HepG2 (cell line): ENCODE measurements at regions not wholly inside any gene's neighbourhood (a gene's known extent, or its start where the extent isn't known, plus 50 kb on each side); places are given as distances from the start of the nearest gene placed in this dataset.

Experiments
- AKAP8 ChIP-seq: sonication (generic); formaldehyde crosslinking; IDR thresholded peaks from 2 replicates; pipeline ENCODE4 v1.5.1; 2020; ENCODE audit warnings: mild to moderate bottlenecking, missing genetic modification reagents
- GABPA ChIP-seq, 2 experiments: IDR thresholded peaks; 2 replicates each; pipeline ENCODE4 v1.6.1; 2011 to 2016; ENCODE audit warnings: low read depth in 2 of 2, low read length in 1 of 2, missing biosample characterization in 1 of 2, missing genetic modification characterization in 1 of 2
- GATAD1 ChIP-seq: IDR thresholded peaks from 2 replicates; pipeline ENCODE4 v1.6.1; 2016; ENCODE audit warnings: missing genetic modification reagents, missing compliant biosample characterization
- HNF4A ChIP-seq: sonication (generic); formaldehyde crosslinking; IDR thresholded peaks from 2 replicates; pipeline ENCODE4 v1.4.0; 2020; ENCODE audit warnings: missing genetic modification reagents
- IRX3 ChIP-seq: sonication (generic); formaldehyde crosslinking; IDR thresholded peaks from 2 replicates; pipeline ENCODE4 v1.8.1; 2023; ENCODE audit warnings: mild to moderate bottlenecking, low read depth, missing genetic modification reagents, borderline replicate concordance
- RAD21 ChIP-seq: fragments of 450-650 bp; formaldehyde crosslinking; IDR thresholded peaks from 2 replicates; pipeline ENCODE4 v1.5.0; 2020; ENCODE audit warnings: mild to moderate bottlenecking
- RBM22 ChIP-seq: fragments of 200-400 bp; formaldehyde crosslinking; optimal IDR thresholded peaks from 2 replicates; pipeline ENCODE3; 2017; ENCODE audit warnings: mild to moderate bottlenecking, low read length, moderate library complexity
- SIX4 ChIP-seq: sonication (generic); formaldehyde crosslinking; IDR thresholded peaks from 2 replicates; pipeline ENCODE4 v1.4.0; 2020; ENCODE audit warnings: missing genetic modification reagents
- WIZ ChIP-seq: sonication (generic); formaldehyde crosslinking; IDR thresholded peaks from 2 replicates; pipeline ENCODE4 v1.5.1; 2020; ENCODE audit warnings: mild to moderate bottlenecking, missing genetic modification reagents
- ZNF225 ChIP-seq: sonication (generic); formaldehyde crosslinking; IDR thresholded peaks from 2 replicates; pipeline ENCODE4 v1.4.0; 2020; ENCODE audit warnings: mild to moderate bottlenecking, missing genetic modification reagents
- TF ChIP-seq, protein P1 (sequence below): sonication (generic); formaldehyde crosslinking; IDR thresholded peaks from 2 replicates; pipeline ENCODE4 v1.4.0; 2020; ENCODE audit warnings: missing genetic modification reagents
- TF ChIP-seq, protein P2 (sequence below): sonication (generic); formaldehyde crosslinking; IDR thresholded peaks from 2 replicates; pipeline ENCODE4 v1.5.1; 2020; ENCODE audit warnings: missing genetic modification reagents, mild to moderate bottlenecking, borderline replicate concordance
- TF ChIP-seq, protein P3 (sequence below): IDR thresholded peaks from 2 replicates; pipeline ENCODE4 v1.6.1; 2016; ENCODE audit warnings: missing compliant biosample characterization, missing genetic modification reagents, borderline replicate concordance
- TF ChIP-seq, protein P4 (sequence below): sonication (generic); formaldehyde crosslinking; IDR thresholded peaks from 2 replicates; pipeline ENCODE4 v1.8.0; 2022; ENCODE audit warnings: missing genetic modification reagents, mild to moderate bottlenecking, moderate library complexity, borderline replicate concordance
- TF ChIP-seq, protein P5 (sequence below): sonication (generic); formaldehyde crosslinking; IDR thresholded peaks from 2 replicates; pipeline ENCODE4 v1.4.0; 2020; ENCODE audit warnings: missing genetic modification reagents

DNA sequence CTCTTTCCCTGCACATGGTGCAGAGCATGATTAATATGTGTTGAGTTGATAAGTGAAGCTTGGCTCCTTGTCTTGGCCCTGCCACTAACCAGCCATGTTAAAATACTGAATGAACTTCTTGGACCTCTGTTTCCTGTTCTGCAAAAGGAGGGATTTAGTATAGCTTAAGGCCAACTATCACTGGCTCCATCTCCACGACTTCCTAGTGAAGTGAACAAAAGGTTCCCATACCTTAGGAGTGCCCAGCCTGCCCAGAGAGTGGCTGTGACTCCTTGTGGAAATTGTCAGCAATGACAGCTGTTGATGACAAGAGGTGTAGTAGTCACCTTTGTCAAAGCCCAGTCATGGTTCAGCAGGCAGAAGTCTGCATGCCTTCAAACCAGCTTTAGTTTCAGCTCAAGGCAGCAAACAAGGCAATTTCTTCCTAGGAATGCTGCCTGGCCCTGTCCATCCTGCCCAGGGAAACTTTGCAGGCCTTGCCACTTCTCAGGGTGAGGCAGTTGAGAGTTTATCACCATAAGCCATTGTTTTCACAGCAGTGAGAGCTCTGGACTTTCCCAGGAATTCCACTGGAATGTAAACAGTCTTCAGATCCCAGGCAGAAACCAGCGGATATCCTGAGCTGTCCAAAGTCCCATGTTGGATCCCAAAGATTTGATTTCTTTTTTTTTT is 169.7 kb upstream of the TNFAIP3 start (continued):
- no peak for TF ChIP-seq AKAP8
- peak; percentile 49; the same call in 1 of the 2 replicates for TF ChIP-seq GATAD1 (CRISPR knock-in tag)
- no peak for TF ChIP-seq GABPA (IDR thresholded peaks at IDR 0.05; ENCODE audit: low read depth, low read length)
- 0 out of 2 replicates have a peak, but pooled peaks have one; percentile 49 for TF ChIP-seq GABPA (CRISPR knock-in tag; IDR thresholded peaks at IDR 0.05; ENCODE audit: low read depth)
- TF ChIP-seq, protein P1, sequence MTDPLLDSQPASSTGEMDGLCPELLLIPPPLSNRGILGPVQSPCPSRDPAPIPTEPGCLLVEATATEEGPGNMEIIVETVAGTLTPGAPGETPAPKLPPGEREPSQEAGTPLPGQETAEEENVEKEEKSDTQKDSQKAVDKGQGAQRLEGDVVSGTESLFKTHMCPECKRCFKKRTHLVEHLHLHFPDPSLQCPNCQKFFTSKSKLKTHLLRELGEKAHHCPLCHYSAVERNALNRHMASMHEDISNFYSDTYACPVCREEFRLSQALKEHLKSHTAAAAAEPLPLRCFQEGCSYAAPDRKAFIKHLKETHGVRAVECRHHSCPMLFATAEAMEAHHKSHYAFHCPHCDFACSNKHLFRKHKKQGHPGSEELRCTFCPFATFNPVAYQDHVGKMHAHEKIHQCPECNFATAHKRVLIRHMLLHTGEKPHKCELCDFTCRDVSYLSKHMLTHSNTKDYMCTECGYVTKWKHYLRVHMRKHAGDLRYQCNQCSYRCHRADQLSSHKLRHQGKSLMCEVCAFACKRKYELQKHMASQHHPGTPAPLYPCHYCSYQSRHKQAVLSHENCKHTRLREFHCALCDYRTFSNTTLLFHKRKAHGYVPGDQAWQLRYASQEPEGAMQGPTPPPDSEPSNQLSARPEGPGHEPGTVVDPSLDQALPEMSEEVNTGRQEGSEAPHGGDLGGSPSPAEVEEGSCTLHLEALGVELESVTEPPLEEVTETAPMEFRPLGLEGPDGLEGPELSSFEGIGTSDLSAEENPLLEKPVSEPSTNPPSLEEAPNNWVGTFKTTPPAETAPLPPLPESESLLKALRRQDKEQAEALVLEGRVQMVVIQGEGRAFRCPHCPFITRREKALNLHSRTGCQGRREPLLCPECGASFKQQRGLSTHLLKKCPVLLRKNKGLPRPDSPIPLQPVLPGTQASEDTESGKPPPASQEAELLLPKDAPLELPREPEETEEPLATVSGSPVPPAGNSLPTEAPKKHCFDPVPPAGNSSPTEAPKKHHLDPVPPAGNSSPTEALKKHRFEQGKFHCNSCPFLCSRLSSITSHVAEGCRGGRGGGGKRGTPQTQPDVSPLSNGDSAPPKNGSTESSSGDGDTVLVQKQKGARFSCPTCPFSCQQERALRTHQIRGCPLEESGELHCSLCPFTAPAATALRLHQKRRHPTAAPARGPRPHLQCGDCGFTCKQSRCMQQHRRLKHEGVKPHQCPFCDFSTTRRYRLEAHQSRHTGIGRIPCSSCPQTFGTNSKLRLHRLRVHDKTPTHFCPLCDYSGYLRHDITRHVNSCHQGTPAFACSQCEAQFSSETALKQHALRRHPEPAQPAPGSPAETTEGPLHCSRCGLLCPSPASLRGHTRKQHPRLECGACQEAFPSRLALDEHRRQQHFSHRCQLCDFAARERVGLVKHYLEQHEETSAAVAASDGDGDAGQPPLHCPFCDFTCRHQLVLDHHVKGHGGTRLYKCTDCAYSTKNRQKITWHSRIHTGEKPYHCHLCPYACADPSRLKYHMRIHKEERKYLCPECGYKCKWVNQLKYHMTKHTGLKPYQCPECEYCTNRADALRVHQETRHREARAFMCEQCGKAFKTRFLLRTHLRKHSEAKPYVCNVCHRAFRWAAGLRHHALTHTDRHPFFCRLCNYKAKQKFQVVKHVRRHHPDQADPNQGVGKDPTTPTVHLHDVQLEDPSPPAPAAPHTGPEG = no peak
- TF ChIP-seq WIZ (CRISPR knock-in tag) = no peak
- TF ChIP-seq, protein P2, sequence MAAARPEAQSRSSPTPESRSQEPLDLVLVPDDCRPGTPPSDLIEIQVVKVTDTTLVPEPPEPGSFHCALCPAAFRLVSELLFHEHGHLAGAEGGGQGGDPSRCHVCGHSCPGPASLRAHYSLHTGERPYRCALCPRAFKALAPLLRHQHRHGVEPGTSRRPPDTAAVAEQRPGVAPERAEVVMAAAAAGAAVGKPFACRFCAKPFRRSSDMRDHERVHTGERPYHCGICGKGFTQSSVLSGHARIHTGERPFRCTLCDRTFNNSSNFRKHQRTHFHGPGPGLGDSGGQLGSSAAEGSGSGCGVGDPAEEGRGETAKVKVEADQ (CRISPR knock-in tag) = 0 out of 2 replicates have a peak, but pooled peaks have one; percentile 54
- TF ChIP-seq RAD21 (CRISPR knock-in tag) = peak; percentile 72
- TF ChIP-seq IRX3 (CRISPR knock-in tag) = no peak
- TF ChIP-seq ZNF225 = no peak
- peak; percentile 95 for TF ChIP-seq HNF4A (CRISPR knock-in tag)
- TF ChIP-seq, protein P3, sequence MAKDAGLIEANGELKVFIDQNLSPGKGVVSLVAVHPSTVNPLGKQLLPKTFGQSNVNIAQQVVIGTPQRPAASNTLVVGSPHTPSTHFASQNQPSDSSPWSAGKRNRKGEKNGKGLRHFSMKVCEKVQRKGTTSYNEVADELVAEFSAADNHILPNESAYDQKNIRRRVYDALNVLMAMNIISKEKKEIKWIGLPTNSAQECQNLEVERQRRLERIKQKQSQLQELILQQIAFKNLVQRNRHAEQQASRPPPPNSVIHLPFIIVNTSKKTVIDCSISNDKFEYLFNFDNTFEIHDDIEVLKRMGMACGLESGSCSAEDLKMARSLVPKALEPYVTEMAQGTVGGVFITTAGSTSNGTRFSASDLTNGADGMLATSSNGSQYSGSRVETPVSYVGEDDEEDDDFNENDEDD (CRISPR knock-in tag) = peak; percentile 45; the same call in 1 of the 2 replicates
- TF ChIP-seq, protein P4, sequence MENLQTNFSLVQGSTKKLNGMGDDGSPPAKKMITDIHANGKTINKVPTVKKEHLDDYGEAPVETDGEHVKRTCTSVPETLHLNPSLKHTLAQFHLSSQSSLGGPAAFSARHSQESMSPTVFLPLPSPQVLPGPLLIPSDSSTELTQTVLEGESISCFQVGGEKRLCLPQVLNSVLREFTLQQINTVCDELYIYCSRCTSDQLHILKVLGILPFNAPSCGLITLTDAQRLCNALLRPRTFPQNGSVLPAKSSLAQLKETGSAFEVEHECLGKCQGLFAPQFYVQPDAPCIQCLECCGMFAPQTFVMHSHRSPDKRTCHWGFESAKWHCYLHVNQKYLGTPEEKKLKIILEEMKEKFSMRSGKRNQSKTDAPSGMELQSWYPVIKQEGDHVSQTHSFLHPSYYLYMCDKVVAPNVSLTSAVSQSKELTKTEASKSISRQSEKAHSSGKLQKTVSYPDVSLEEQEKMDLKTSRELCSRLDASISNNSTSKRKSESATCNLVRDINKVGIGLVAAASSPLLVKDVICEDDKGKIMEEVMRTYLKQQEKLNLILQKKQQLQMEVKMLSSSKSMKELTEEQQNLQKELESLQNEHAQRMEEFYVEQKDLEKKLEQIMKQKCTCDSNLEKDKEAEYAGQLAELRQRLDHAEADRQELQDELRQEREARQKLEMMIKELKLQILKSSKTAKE = no peak
- TF ChIP-seq, protein P5, sequence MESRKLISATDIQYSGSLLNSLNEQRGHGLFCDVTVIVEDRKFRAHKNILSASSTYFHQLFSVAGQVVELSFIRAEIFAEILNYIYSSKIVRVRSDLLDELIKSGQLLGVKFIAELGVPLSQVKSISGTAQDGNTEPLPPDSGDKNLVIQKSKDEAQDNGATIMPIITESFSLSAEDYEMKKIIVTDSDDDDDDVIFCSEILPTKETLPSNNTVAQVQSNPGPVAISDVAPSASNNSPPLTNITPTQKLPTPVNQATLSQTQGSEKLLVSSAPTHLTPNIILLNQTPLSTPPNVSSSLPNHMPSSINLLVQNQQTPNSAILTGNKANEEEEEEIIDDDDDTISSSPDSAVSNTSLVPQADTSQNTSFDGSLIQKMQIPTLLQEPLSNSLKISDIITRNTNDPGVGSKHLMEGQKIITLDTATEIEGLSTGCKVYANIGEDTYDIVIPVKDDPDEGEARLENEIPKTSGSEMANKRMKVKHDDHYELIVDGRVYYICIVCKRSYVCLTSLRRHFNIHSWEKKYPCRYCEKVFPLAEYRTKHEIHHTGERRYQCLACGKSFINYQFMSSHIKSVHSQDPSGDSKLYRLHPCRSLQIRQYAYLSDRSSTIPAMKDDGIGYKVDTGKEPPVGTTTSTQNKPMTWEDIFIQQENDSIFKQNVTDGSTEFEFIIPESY (CRISPR knock-in tag) = peak; percentile 52; the same call in 1 of the 2 replicates
- TF ChIP-seq RBM22 = no peak
- TF ChIP-seq SIX4 (CRISPR knock-in tag) = peak; percentile 57
